H9 (cell line): ENCODE measurements at regions not wholly inside any gene's neighbourhood (a gene's known extent, or its start where the extent isn't known, plus 50 kb on each side); places are given as distances from the start of the nearest gene placed in this dataset.

ENCODE experiments used
- DNase-seq: peaks from one replicate; pipeline ENCODE4 v3.0.0-alpha.2; 2017
- H2AFZ ChIP-seq: one replicate; pipeline ENCODE4 v1.6.1; 2013; ENCODE audit warnings: mild to moderate bottlenecking, low read length, control low read depth, moderate library complexity
- H2AK5ac ChIP-seq: 2 replicates; pipeline ENCODE4 v1.6.1; 2013; ENCODE audit warnings: low read length, control low read depth, mixed read lengths; ENCODE audit not compliant: insufficient read length
- H2BK120ac ChIP-seq: one replicate; pipeline ENCODE4 v1.6.1; 2013; ENCODE audit warnings: low read depth, mild to moderate bottlenecking, low read length, control low read depth, inconsistent platforms; ENCODE audit not compliant: poor library complexity, severe bottlenecking
- H2BK12ac ChIP-seq: 2 replicates; pipeline ENCODE4 v1.6.1; 2013; ENCODE audit warnings: low read length, control low read depth, mixed read lengths, low read depth; ENCODE audit not compliant: insufficient read length
- H2BK15ac ChIP-seq: 2 replicates; pipeline ENCODE4 v1.6.1; 2013; ENCODE audit warnings: low read depth, low read length, control low read depth
- H2BK20ac ChIP-seq: one replicate; pipeline ENCODE4 v1.6.1; 2013; ENCODE audit warnings: low read depth, mild to moderate bottlenecking, low read length, control low read depth, inconsistent platforms; ENCODE audit not compliant: poor library complexity, severe bottlenecking
- H2BK5ac ChIP-seq: 2 replicates; pipeline ENCODE4 v1.6.1; 2013; ENCODE audit warnings: low read length, control low read depth, mixed read lengths; ENCODE audit not compliant: insufficient read length
- H3K14ac ChIP-seq: 2 replicates; pipeline ENCODE4 v1.6.1; 2013; ENCODE audit warnings: low read length, control low read depth; ENCODE audit not compliant: insufficient read depth
- H3K18ac ChIP-seq: 2 replicates; pipeline ENCODE4 v1.6.1; 2013; ENCODE audit warnings: low read depth, mild to moderate bottlenecking, mixed read lengths, low read length, control low read depth; ENCODE audit not compliant: insufficient read length
- H3K23ac ChIP-seq: 2 replicates; pipeline ENCODE4 v1.6.1; 2013; ENCODE audit warnings: low read length, control low read depth, mixed read lengths, low read depth; ENCODE audit not compliant: insufficient read length
- H3K23me2 ChIP-seq: 2 replicates; pipeline ENCODE4 v1.6.1; 2013; ENCODE audit warnings: low read depth, mild to moderate bottlenecking, mixed read lengths, low read length, control low read depth; ENCODE audit not compliant: insufficient read length, poor library complexity, severe bottlenecking
- H3K27ac ChIP-seq: 2 replicates; pipeline ENCODE4 v1.5.1; 2013; ENCODE audit warnings: low read length, control low read depth, mixed read lengths, low read depth; ENCODE audit not compliant: insufficient read length
- H3K27me3 ChIP-seq: 2 replicates; pipeline ENCODE4 v1.6.1; 2013; ENCODE audit warnings: low read length, control low read depth, inconsistent platforms; ENCODE audit not compliant: insufficient read depth
- H3K4ac ChIP-seq: 2 replicates; pipeline ENCODE4 v1.6.1; 2013; ENCODE audit warnings: low read depth, mild to moderate bottlenecking, control low read depth, inconsistent platforms, low read length, moderate library complexity
- H3K4me1 ChIP-seq: 2 replicates; pipeline ENCODE4 v1.6.1; 2013; ENCODE audit warnings: low read length, control low read depth, inconsistent platforms; ENCODE audit not compliant: insufficient read depth
- H3K4me2 ChIP-seq: 2 replicates; pipeline ENCODE4 v1.6.1; 2013; ENCODE audit warnings: low read length, control low read depth, mixed read lengths; ENCODE audit not compliant: insufficient read length, insufficient read depth
- H3K56ac ChIP-seq: 2 replicates; pipeline ENCODE4 v1.6.1; 2013; ENCODE audit warnings: low read depth, mild to moderate bottlenecking, mixed read lengths, low read length, control low read depth; ENCODE audit not compliant: insufficient read length
- H3K79me1 ChIP-seq: 2 replicates; pipeline ENCODE4 v1.6.1; 2013; ENCODE audit warnings: low read depth, mild to moderate bottlenecking, moderate library complexity, low read length, control low read depth, inconsistent platforms; ENCODE audit not compliant: insufficient read depth, poor library complexity, severe bottlenecking
- H3K79me2 ChIP-seq: 2 replicates; pipeline ENCODE4 v1.6.1; 2013; ENCODE audit warnings: low read length, control low read depth, inconsistent platforms; ENCODE audit not compliant: insufficient read depth
- H3K9ac ChIP-seq: 2 replicates; pipeline ENCODE4 v1.6.1; 2013; ENCODE audit warnings: low read length, control low read depth, mixed read lengths; ENCODE audit not compliant: insufficient read length; ENCODE audit errors: extremely low read depth
- H3K9me3 ChIP-seq: one replicate; pipeline ENCODE4 v1.6.1; 2013; ENCODE audit warnings: low read depth, low read length, inconsistent platforms; ENCODE audit not compliant: control insufficient read depth
- H3T11ph ChIP-seq: one replicate; pipeline ENCODE4 v1.6.1; 2013; ENCODE audit warnings: mild to moderate bottlenecking, low read length, control low read depth, inconsistent platforms
- H4K20me1 ChIP-seq: one replicate; pipeline ENCODE4 v1.6.1; 2013; ENCODE audit not compliant: control insufficient read depth, insufficient read length, insufficient read depth
- H4K5ac ChIP-seq: 2 replicates; pipeline ENCODE4 v1.6.1; 2013; ENCODE audit warnings: low read depth, mild to moderate bottlenecking, mixed read lengths, low read length, control low read depth; ENCODE audit not compliant: insufficient read length
- H4K8ac ChIP-seq: replicated peaks from 2 replicates; pipeline ENCODE4 v1.6.1; 2013; ENCODE audit warnings: low read length, control low read depth, mixed read lengths, low read depth; ENCODE audit not compliant: insufficient read length
- H4K91ac ChIP-seq: 2 replicates; pipeline ENCODE4 v1.6.1; 2013; ENCODE audit warnings: low read depth, mild to moderate bottlenecking, moderate library complexity, mixed read lengths, low read length, control low read depth; ENCODE audit not compliant: insufficient read length
- H3K27ac Mint-ChIP-seq, 3 experiments: 2 replicates in 2 of 3; 3 replicates in 1 of 3; pipeline ENCODE4 v1.8.0; 2020 to 2021; ENCODE audit warnings: mixed read lengths in 3 of 3, mild to moderate bottlenecking in 1 of 3, moderate library complexity in 1 of 3
- H3K27me3 Mint-ChIP-seq: 2 replicates; pipeline ENCODE4 v1.8.0; 2021; ENCODE audit warnings: low read depth, mild to moderate bottlenecking, moderate library complexity, mixed read lengths
- H3K36me3 Mint-ChIP-seq, 3 experiments: 2 replicates in 2 of 3; 3 replicates in 1 of 3; pipeline ENCODE4 v1.8.0; 2020 to 2021; ENCODE audit warnings: low read depth in 3 of 3, mixed read lengths in 3 of 3; ENCODE audit not compliant: insufficient read depth in 1 of 3
- H3K4me1 Mint-ChIP-seq, 2 experiments: 2 replicates each; pipeline ENCODE4 v1.8.0; 2020; ENCODE audit warnings: mixed read lengths in 2 of 2
- H3K4me3 Mint-ChIP-seq, 2 experiments: 2 replicates in 1 of 2; 3 replicates in 1 of 2; pipeline ENCODE4 v1.8.0; 2020 to 2021; ENCODE audit warnings: mild to moderate bottlenecking in 2 of 2, mixed read lengths in 2 of 2, moderate library complexity in 1 of 2
- H3K9me3 Mint-ChIP-seq, 2 experiments: 2 replicates in 1 of 2; 3 replicates in 1 of 2; pipeline ENCODE4 v1.8.0; 2020; ENCODE audit warnings: mild to moderate bottlenecking in 2 of 2, mixed read lengths in 2 of 2, moderate library complexity in 1 of 2
- CTCF ChIP-seq: fragments of 200-600 bp; sonication (generic); conservative IDR thresholded peaks from 3 replicates; pipeline ENCODE4 v1.8.0; 2021; ENCODE audit warnings: antibody characterized with exemption, mild to moderate bottlenecking
- WGBS: extraction: QIAGEN DNeasy Blood & Tissue Kit; methylation state at CpG from one replicate; pipeline ENCODE4 v1.1.7; 2013; ENCODE audit warnings: missing lambda C conversion rate, low lambda C conversion rate, mixed read lengths; ENCODE audit not compliant: insufficient read length; ENCODE audit errors: extremely low coverage; 5-methylcytosine and 5-hydroxymethylcytosine counted together

GRCh38 chr5:2125901-2126265, 243.2 kb upstream of the IRX4 start:
- peaks cover 0 to 4% of the 10 kb centered on the region in 2 experiments; a peak in 1 of 4 replicates for H3K4me1 Mint-ChIP-seq
- no peak overlapping the region for H3K4me2 ChIP-seq

More at GRCh38 chr5:2125901-2126265, 243.2 kb upstream of the IRX4 start:
- Histone ChIP-seq H2BK15ac (no peak overlapping the region), H3K79me2 (no peaks in the 10 kb centered on the region), H4K8ac (no peak overlapping the region), H3K9me3 (no peaks in the 10 kb centered on the region), H2AK5ac (no peak overlapping the region), H3K9ac (no peak overlapping the region), H2BK5ac (no peak overlapping the region), H3K4me1 (no peaks in the 10 kb centered on the region; the same call in 1 of the 2 replicates), H2BK20ac (no peak overlapping the region), H3T11ph (no peak overlapping the region), H2BK120ac (no peak overlapping the region), H3K27ac (no peak overlapping the region), H3K4ac (no peak overlapping the region), H3K56ac (no peak overlapping the region), H4K91ac (no peak overlapping the region), H3K23ac (no peak overlapping the region), H2AFZ (no peak overlapping the region), H2BK12ac (no peak overlapping the region), H3K79me1 (no peaks in the 10 kb centered on the region), H3K14ac (no peak overlapping the region; the same call in 1 of the 2 replicates), H3K27me3 (no peaks in the 10 kb centered on the region), H4K5ac (no peak overlapping the region), H3K23me2 (no peaks in the 10 kb centered on the region), H4K20me1 (no peaks in the 10 kb centered on the region), H3K18ac (no peak overlapping the region)
- peak overlapping the region in 1 of 3 experiments; percentile 36; a peak in 2 of 7 replicates for H3K27ac Mint-ChIP-seq
- no peak overlapping the region for H3K4me3 Mint-ChIP-seq
- WGBS = no CpG with 5 or more reads among the region's 7 CpGs
- TF ChIP-seq CTCF = no peak
- no peak for DNase-seq
- peaks cover 0 to 3% (median 0%) of the 10 kb centered on the region in 3 experiments; a peak in 3 of 7 replicates for H3K36me3 Mint-ChIP-seq
- H3K27me3 Mint-ChIP-seq = peaks cover 3% of the 10 kb centered on the region
- peaks cover 9 to 12% of the 10 kb centered on the region in 2 experiments for H3K9me3 Mint-ChIP-seq
